GM23338 (cell line): ENCODE measurements at regions not wholly inside any gene's neighbourhood (a gene's known extent, or its start where the extent isn't known, plus 50 kb on each side); places are given as distances from the start of the nearest gene placed in this dataset.

ENCODE experiments used
- ATAC-seq: fragments of 200-7000 bp; cut with Tn5 transposase; 3 replicates; pipeline ENCODE4 v1.9.1; 2020
- DNase-seq: peaks from one replicate; pipeline ENCODE4 v3.0.0-alpha.2; 2015; ENCODE audit warnings: low spot score
- H2AFZ ChIP-seq: fragments of 200-600 bp; sonication (generic); 2 replicates; pipeline ENCODE4 v1.8.0; 2016; ENCODE audit warnings: antibody characterized with exemption, mild to moderate bottlenecking, moderate library complexity
- H3F3A ChIP-seq: fragments of 200-600 bp; sonication (generic); replicated peaks from 2 replicates; pipeline ENCODE4 v1.8.0; 2017; ENCODE audit warnings: antibody characterized with exemption, mixed run types, low read depth
- H3K27ac ChIP-seq: fragments of 200-600 bp; sonication (generic); 2 replicates; pipeline ENCODE4 v1.6.1; 2016; ENCODE audit warnings: low read depth
- H3K27me3 ChIP-seq: fragments of 200-600 bp; sonication (generic); 2 replicates; pipeline ENCODE4 v1.8.0; 2016; ENCODE audit warnings: mild to moderate bottlenecking, mixed run types, moderate library complexity; ENCODE audit not compliant: insufficient read depth
- H3K36me3 ChIP-seq: fragments of 200-600 bp; sonication (generic); 2 replicates; pipeline ENCODE4 v1.8.0; 2016; ENCODE audit warnings: mild to moderate bottlenecking; ENCODE audit not compliant: insufficient read depth
- H3K4me1 ChIP-seq: fragments of 200-600 bp; sonication (generic); 2 replicates; pipeline ENCODE4 v1.8.0; 2016; ENCODE audit warnings: mild to moderate bottlenecking, moderate library complexity; ENCODE audit not compliant: insufficient read depth
- H3K4me2 ChIP-seq: fragments of 200-600 bp; sonication (generic); 2 replicates; pipeline ENCODE4 v1.7.1; 2017; ENCODE audit warnings: mixed run types
- H3K4me3 ChIP-seq: fragments of 200-600 bp; sonication (generic); 2 replicates; pipeline ENCODE4 v1.6.1; 2016; ENCODE audit warnings: mixed run types
- H3K79me2 ChIP-seq: fragments of 200-600 bp; sonication (generic); replicated peaks from 2 replicates; pipeline ENCODE4 v1.8.0; 2017; ENCODE audit warnings: mild to moderate bottlenecking; ENCODE audit not compliant: insufficient read depth
- H3K9me2 ChIP-seq: fragments of 200-600 bp; sonication (generic); 2 replicates; pipeline ENCODE4 v1.8.0; 2017; ENCODE audit not compliant: insufficient read depth
- H4K20me1 ChIP-seq: fragments of 200-600 bp; sonication (generic); replicated peaks from 2 replicates; pipeline ENCODE4 v1.8.0; 2017; ENCODE audit warnings: mild to moderate bottlenecking; ENCODE audit not compliant: insufficient read depth
- H3K27ac Mint-ChIP-seq: 2 replicates; pipeline ENCODE4 v1.8.0; 2020; ENCODE audit warnings: inconsistent platforms, mild to moderate bottlenecking, moderate library complexity, mixed read lengths
- H3K27me3 Mint-ChIP-seq: 3 replicates; pipeline ENCODE4 v1.8.0; 2022; ENCODE audit warnings: low read depth, mild to moderate bottlenecking, moderate library complexity, mixed read lengths, inconsistent platforms; ENCODE audit not compliant: insufficient read depth, poor library complexity
- H3K36me3 Mint-ChIP-seq: 3 replicates; pipeline ENCODE4 v1.8.0; 2021; ENCODE audit warnings: low read depth, mild to moderate bottlenecking, inconsistent platforms, moderate library complexity, mixed read lengths
- H3K4me1 Mint-ChIP-seq: 3 replicates; pipeline ENCODE4 v1.8.0; 2020; ENCODE audit warnings: mild to moderate bottlenecking, inconsistent platforms, mixed read lengths
- H3K4me3 Mint-ChIP-seq: 3 replicates; pipeline ENCODE4 v1.8.0; 2021; ENCODE audit warnings: moderate library complexity, mild to moderate bottlenecking, inconsistent platforms, mixed read lengths
- H3K9me3 Mint-ChIP-seq: 3 replicates; pipeline ENCODE4 v1.8.0; 2020; ENCODE audit warnings: moderate library complexity, mild to moderate bottlenecking, inconsistent platforms, mixed read lengths
- CREB1 ChIP-seq: fragments of 250-450 bp; sonication (Bioruptor Pico); IDR thresholded peaks from 2 replicates; pipeline ENCODE4 v1.5.0; 2020; ENCODE audit warnings: low read depth, mild to moderate bottlenecking, moderate library complexity
- EZH2 ChIP-seq: fragments of 200-600 bp; sonication (generic); IDR thresholded peaks from one replicate; pipeline ENCODE4 v1.8.0; 2017; ENCODE audit warnings: antibody characterized with exemption, mild to moderate bottlenecking, low read depth; ENCODE audit not compliant: unreplicated experiment
- EZH2phosphoT487 ChIP-seq: fragments of 200-600 bp; sonication (generic); IDR thresholded peaks from one replicate; pipeline ENCODE4 v1.8.1; 2018; ENCODE audit warnings: antibody characterized with exemption; ENCODE audit not compliant: unreplicated experiment
- JUNB ChIP-seq: IDR thresholded peaks from one replicate; pipeline ENCODE4 v1.6.1; 2016; ENCODE audit warnings: antibody characterized with exemption; ENCODE audit not compliant: unreplicated experiment
- NANOG ChIP-seq: IDR thresholded peaks from 2 replicates; pipeline ENCODE4 v1.6.1; 2016; ENCODE audit warnings: antibody characterized with exemption, borderline replicate concordance
- POLR2AphosphoS5 ChIP-seq: IDR thresholded peaks from 2 replicates; pipeline ENCODE4 v1.6.1; 2016; ENCODE audit warnings: antibody characterized with exemption, low read depth
- STAT1 ChIP-seq: IDR thresholded peaks from one replicate; pipeline ENCODE4 v1.6.1; 2016; ENCODE audit warnings: antibody characterized with exemption; ENCODE audit not compliant: unreplicated experiment
- ZNF114 ChIP-seq: fragments of 250-450 bp; sonication (Bioruptor Pico); IDR thresholded peaks from 2 replicates; pipeline ENCODE4 v1.5.0; 2020; ENCODE audit warnings: mild to moderate bottlenecking, moderate library complexity
- ZNF331 ChIP-seq: fragments of 250-450 bp; sonication (Bioruptor Pico); IDR thresholded peaks from 2 replicates; pipeline ENCODE4 v1.5.0; 2020; ENCODE audit warnings: low read depth, mild to moderate bottlenecking, moderate library complexity
- TF ChIP-seq, protein P1 (sequence below): IDR thresholded peaks from 2 replicates; pipeline ENCODE4 v1.6.1; 2016; ENCODE audit warnings: antibody characterized with exemption
- TF ChIP-seq, protein P2 (sequence below), 2 experiments: fragments of 200-600 bp in 1 of 2; sonication (generic) in 1 of 2; conservative IDR thresholded peaks; 2 replicates each; pipeline versions ENCODE4 v1.5.1 to v1.6.1; 2016 to 2017; ENCODE audit warnings: antibody characterized with exemption in 2 of 2, low read depth in 2 of 2, mild to moderate bottlenecking in 2 of 2, moderate library complexity in 1 of 2
- TF ChIP-seq, protein P3 (sequence below): fragments of 250-450 bp; sonication (Bioruptor Pico); IDR thresholded peaks from 2 replicates; pipeline ENCODE4 v1.5.0; 2020; ENCODE audit warnings: mild to moderate bottlenecking, moderate library complexity
- TF ChIP-seq, protein P4 (sequence below): IDR thresholded peaks from one replicate; pipeline ENCODE4 v1.6.1; 2018; ENCODE audit warnings: antibody characterized with exemption; ENCODE audit not compliant: unreplicated experiment

DNA sequence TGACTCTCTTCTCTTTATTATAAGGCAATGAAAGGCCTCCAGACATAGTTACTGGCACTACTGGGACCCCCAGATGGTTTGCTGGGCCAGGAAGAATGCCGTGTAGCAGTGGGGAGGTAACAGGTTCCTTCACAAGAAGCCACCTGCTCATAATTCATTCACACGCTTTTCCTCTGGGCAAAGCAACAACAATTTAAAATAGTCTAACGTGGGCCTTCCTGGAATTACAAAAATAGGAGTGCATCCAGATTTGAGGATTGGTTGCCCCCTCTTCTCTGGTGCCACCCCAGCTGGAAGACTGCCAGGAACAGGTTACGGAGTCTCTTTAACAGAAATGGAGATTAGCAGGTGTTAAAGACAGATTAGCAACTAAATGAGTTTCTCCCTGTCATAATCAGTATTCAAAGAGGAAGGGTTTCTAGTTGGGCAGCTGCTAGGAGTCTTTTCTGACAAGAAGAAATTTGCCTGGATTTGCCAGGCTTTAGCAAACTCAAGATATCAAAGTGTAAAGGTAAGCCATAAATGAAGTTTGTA, 409.6 kb downstream of the NPIPA8 start:
- H3K27ac Mint-ChIP-seq, result 0 out of 2 replicates have a peak overlapping the region, but pooled peaks have one; percentile 52
- no peak for ATAC-seq
- H2AFZ ChIP-seq, result 0 out of 2 replicates have a peak overlapping the region, but pooled peaks have one; percentile 18
- no peak overlapping the region for H3K4me3 Mint-ChIP-seq
- H3K27me3 ChIP-seq, result no peaks in the 10 kb centered on the region
- TF ChIP-seq ZNF331 (CRISPR knock-in tag), result no peak
- TF ChIP-seq JUNB, result no peak
- no peak for TF ChIP-seq STAT1
- no peak for TF ChIP-seq NANOG
- TF ChIP-seq, protein P1, sequence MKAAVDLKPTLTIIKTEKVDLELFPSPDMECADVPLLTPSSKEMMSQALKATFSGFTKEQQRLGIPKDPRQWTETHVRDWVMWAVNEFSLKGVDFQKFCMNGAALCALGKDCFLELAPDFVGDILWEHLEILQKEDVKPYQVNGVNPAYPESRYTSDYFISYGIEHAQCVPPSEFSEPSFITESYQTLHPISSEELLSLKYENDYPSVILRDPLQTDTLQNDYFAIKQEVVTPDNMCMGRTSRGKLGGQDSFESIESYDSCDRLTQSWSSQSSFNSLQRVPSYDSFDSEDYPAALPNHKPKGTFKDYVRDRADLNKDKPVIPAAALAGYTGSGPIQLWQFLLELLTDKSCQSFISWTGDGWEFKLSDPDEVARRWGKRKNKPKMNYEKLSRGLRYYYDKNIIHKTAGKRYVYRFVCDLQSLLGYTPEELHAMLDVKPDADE, result no peak
- TF ChIP-seq, protein P2, sequence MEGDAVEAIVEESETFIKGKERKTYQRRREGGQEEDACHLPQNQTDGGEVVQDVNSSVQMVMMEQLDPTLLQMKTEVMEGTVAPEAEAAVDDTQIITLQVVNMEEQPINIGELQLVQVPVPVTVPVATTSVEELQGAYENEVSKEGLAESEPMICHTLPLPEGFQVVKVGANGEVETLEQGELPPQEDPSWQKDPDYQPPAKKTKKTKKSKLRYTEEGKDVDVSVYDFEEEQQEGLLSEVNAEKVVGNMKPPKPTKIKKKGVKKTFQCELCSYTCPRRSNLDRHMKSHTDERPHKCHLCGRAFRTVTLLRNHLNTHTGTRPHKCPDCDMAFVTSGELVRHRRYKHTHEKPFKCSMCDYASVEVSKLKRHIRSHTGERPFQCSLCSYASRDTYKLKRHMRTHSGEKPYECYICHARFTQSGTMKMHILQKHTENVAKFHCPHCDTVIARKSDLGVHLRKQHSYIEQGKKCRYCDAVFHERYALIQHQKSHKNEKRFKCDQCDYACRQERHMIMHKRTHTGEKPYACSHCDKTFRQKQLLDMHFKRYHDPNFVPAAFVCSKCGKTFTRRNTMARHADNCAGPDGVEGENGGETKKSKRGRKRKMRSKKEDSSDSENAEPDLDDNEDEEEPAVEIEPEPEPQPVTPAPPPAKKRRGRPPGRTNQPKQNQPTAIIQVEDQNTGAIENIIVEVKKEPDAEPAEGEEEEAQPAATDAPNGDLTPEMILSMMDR (conservative IDR thresholded peaks at IDR 0.05; ENCODE audit: low read depth in 2 of 2), result no peak
- TF ChIP-seq EZH2, result no peak
- TF ChIP-seq, protein P3, sequence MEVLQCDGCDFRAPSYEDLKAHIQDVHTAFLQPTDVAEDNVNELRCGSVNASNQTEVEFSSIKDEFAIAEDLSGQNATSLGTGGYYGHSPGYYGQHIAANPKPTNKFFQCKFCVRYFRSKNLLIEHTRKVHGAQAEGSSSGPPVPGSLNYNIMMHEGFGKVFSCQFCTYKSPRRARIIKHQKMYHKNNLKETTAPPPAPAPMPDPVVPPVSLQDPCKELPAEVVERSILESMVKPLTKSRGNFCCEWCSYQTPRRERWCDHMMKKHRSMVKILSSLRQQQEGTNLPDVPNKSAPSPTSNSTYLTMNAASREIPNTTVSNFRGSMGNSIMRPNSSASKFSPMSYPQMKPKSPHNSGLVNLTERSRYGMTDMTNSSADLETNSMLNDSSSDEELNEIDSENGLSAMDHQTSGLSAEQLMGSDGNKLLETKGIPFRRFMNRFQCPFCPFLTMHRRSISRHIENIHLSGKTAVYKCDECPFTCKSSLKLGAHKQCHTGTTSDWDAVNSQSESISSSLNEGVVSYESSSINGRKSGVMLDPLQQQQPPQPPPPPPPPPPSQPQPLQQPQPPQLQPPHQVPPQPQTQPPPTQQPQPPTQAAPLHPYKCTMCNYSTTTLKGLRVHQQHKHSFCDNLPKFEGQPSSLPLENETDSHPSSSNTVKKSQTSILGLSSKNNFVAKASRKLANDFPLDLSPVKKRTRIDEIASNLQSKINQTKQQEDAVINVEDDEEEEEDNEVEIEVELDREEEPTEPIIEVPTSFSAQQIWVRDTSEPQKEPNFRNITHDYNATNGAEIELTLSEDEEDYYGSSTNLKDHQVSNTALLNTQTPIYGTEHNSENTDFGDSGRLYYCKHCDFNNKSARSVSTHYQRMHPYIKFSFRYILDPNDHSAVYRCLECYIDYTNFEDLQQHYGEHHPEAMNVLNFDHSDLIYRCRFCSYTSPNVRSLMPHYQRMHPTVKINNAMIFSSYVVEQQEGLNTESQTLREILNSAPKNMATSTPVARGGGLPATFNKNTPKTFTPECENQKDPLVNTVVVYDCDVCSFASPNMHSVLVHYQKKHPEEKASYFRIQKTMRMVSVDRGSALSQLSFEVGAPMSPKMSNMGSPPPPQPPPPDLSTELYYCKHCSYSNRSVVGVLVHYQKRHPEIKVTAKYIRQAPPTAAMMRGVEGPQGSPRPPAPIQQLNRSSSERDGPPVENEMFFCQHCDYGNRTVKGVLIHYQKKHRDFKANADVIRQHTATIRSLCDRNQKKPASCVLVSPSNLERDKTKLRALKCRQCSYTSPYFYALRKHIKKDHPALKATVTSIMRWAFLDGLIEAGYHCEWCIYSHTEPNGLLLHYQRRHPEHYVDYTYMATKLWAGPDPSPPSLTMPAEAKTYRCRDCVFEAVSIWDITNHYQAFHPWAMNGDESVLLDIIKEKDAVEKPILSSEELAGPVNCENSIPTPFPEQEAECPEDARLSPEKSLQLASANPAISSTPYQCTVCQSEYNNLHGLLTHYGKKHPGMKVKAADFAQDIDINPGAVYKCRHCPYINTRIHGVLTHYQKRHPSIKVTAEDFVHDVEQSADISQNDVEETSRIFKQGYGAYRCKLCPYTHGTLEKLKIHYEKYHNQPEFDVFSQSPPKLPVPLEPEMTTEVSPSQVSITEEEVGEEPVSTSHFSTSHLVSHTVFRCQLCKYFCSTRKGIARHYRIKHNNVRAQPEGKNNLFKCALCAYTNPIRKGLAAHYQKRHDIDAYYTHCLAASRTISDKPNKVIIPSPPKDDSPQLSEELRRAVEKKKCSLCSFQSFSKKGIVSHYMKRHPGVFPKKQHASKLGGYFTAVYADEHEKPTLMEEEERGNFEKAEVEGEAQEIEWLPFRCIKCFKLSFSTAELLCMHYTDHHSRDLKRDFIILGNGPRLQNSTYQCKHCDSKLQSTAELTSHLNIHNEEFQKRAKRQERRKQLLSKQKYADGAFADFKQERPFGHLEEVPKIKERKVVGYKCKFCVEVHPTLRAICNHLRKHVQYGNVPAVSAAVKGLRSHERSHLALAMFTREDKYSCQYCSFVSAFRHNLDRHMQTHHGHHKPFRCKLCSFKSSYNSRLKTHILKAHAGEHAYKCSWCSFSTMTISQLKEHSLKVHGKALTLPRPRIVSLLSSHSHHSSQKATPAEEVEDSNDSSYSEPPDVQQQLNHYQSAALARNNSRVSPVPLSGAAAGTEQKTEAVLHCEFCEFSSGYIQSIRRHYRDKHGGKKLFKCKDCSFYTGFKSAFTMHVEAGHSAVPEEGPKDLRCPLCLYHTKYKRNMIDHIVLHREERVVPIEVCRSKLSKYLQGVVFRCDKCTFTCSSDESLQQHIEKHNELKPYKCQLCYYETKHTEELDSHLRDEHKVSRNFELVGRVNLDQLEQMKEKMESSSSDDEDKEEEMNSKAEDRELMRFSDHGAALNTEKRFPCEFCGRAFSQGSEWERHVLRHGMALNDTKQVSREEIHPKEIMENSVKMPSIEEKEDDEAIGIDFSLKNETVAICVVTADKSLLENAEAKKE, result no peak
- no peak for TF ChIP-seq CREB1 (CRISPR knock-in tag)
- TF ChIP-seq, protein P4, sequence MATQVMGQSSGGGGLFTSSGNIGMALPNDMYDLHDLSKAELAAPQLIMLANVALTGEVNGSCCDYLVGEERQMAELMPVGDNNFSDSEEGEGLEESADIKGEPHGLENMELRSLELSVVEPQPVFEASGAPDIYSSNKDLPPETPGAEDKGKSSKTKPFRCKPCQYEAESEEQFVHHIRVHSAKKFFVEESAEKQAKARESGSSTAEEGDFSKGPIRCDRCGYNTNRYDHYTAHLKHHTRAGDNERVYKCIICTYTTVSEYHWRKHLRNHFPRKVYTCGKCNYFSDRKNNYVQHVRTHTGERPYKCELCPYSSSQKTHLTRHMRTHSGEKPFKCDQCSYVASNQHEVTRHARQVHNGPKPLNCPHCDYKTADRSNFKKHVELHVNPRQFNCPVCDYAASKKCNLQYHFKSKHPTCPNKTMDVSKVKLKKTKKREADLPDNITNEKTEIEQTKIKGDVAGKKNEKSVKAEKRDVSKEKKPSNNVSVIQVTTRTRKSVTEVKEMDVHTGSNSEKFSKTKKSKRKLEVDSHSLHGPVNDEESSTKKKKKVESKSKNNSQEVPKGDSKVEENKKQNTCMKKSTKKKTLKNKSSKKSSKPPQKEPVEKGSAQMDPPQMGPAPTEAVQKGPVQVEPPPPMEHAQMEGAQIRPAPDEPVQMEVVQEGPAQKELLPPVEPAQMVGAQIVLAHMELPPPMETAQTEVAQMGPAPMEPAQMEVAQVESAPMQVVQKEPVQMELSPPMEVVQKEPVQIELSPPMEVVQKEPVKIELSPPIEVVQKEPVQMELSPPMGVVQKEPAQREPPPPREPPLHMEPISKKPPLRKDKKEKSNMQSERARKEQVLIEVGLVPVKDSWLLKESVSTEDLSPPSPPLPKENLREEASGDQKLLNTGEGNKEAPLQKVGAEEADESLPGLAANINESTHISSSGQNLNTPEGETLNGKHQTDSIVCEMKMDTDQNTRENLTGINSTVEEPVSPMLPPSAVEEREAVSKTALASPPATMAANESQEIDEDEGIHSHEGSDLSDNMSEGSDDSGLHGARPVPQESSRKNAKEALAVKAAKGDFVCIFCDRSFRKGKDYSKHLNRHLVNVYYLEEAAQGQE, result no peak
- TF ChIP-seq EZH2phosphoT487, result no peak
- no peak for TF ChIP-seq ZNF114 (CRISPR knock-in tag)
- no peak for TF ChIP-seq POLR2AphosphoS5
- peaks cover 11% of the 10 kb centered on the region for H3K4me1 ChIP-seq
- peaks cover 11% of the 10 kb centered on the region; the same call in 2 of the 3 replicates for H3K36me3 Mint-ChIP-seq
- H3K79me2 ChIP-seq, result no peaks in the 10 kb centered on the region
- no peaks in the 10 kb centered on the region for H3K27me3 Mint-ChIP-seq
- no peak overlapping the region for H3K4me3 ChIP-seq
- no peak for DNase-seq
- no peaks in the 10 kb centered on the region; the same call in 1 of the 2 replicates for H3K36me3 ChIP-seq
- peaks cover 18% of the 10 kb centered on the region for H3K4me1 Mint-ChIP-seq
- H3K9me2 ChIP-seq, result 0 out of 2 replicates have a peak, but pooled peaks cover 9% of the 10 kb centered on the region
- H3K9me3 Mint-ChIP-seq, result peaks cover 39% of the 10 kb centered on the region
- H4K20me1 ChIP-seq, result no peaks in the 10 kb centered on the region
- H3K27ac ChIP-seq, result no peak overlapping the region
- H3F3A ChIP-seq, result no peaks in the 10 kb centered on the region
- H3K4me2 ChIP-seq, result peak overlapping the region; percentile 58
